ENCODE measurements at regions not wholly inside any gene's neighbourhood (a gene's known extent, or its start where the extent isn't known, plus 50 kb on each side); places are given as distances from the start of the nearest gene placed in this dataset.

DNA sequence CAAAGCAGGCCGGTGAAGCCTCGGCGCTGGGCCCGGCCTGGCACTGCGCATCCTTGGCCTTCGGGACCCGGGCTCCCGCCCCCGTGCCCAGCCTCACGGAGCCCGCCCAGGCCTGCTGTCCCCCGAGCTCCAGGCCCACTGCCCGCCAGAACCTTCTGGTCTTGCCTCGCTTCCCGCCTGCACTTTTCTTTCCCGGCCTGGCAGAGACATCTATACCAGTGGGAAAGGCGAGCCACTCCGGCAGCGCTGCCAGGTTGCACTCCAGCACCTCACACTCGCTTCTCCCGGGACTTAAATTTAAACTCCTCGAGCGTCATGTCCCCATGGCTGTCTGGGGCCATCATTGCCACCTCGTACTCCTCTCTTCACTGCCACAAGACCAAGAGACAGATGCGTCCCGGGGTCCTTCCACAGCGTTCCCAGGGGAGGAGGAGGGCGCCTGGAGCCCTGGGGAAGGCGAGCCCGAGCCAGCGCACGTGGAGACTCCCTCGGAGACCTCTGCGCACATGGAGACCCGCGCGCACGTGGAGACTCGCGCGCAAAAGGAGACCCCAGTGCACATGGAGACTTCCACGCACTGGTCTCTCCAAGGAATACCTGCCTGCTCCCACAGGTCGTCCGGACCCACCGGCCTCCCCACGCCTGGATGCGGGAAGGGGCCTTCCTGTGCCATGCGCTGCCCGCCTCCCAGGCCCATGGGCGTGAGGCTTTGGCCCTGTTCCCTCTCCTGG lies 253.1 kb upstream of the SALL3 start:
- in situ Hi-C loops (cut with HindIII; ENCODE audit: low sequenced_read_pairs) = no loop called here
- H3K4me3 ChIP-seq (ENCODE audit: low read depth, low read length) = no peak overlapping the region
- TF ChIP-seq, protein P1, sequence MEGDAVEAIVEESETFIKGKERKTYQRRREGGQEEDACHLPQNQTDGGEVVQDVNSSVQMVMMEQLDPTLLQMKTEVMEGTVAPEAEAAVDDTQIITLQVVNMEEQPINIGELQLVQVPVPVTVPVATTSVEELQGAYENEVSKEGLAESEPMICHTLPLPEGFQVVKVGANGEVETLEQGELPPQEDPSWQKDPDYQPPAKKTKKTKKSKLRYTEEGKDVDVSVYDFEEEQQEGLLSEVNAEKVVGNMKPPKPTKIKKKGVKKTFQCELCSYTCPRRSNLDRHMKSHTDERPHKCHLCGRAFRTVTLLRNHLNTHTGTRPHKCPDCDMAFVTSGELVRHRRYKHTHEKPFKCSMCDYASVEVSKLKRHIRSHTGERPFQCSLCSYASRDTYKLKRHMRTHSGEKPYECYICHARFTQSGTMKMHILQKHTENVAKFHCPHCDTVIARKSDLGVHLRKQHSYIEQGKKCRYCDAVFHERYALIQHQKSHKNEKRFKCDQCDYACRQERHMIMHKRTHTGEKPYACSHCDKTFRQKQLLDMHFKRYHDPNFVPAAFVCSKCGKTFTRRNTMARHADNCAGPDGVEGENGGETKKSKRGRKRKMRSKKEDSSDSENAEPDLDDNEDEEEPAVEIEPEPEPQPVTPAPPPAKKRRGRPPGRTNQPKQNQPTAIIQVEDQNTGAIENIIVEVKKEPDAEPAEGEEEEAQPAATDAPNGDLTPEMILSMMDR (IDR thresholded peaks at IDR 0.05; ENCODE audit: low read depth, low read length, missing control alignments) = no peak
- DNase-seq (ENCODE audit: low read depth) = no peak

DNA sequence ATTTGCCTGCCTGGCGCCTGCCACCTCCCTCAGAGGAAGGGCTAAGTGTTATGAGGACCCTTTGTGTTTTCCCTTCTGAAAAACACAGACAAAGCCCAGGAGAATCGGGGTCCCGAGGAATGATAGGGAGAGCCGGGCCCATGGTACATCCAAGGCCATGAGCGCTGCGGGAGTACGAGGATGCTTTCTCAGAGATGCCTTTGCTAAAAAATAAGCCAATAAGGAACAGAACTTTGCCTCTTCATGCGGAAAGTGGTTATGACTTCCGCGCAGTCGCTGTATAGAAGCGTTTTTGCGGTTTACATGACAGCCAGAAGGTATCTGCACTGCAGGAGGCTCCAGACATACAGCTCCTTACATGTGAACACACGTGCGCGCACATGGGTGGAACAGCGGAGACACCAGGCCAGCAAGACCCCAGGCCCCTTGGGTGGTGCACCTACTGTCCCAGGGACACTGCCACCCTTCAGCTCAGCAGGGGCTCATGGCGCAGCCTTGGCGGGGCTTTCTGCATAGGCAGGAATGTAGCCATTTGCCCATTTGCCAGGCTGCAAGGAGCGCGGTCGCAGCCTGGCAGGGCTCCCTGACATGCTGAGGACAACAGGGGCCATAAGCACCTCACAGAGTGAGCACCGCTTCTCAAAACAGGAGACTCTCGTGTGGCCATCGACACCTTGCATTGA lies 252.4 kb upstream of the SALL3 start:
- in situ Hi-C loops (cut with HindIII; ENCODE audit: low sequenced_read_pairs) = no loop called here
- TF ChIP-seq, protein P1 (IDR thresholded peaks at IDR 0.05; ENCODE audit: low read depth, low read length, missing control alignments) = no peak
- DNase-seq (ENCODE audit: low read depth) = no peak
- no peak overlapping the region for H3K4me3 ChIP-seq (ENCODE audit: low read depth, low read length)

DNA sequence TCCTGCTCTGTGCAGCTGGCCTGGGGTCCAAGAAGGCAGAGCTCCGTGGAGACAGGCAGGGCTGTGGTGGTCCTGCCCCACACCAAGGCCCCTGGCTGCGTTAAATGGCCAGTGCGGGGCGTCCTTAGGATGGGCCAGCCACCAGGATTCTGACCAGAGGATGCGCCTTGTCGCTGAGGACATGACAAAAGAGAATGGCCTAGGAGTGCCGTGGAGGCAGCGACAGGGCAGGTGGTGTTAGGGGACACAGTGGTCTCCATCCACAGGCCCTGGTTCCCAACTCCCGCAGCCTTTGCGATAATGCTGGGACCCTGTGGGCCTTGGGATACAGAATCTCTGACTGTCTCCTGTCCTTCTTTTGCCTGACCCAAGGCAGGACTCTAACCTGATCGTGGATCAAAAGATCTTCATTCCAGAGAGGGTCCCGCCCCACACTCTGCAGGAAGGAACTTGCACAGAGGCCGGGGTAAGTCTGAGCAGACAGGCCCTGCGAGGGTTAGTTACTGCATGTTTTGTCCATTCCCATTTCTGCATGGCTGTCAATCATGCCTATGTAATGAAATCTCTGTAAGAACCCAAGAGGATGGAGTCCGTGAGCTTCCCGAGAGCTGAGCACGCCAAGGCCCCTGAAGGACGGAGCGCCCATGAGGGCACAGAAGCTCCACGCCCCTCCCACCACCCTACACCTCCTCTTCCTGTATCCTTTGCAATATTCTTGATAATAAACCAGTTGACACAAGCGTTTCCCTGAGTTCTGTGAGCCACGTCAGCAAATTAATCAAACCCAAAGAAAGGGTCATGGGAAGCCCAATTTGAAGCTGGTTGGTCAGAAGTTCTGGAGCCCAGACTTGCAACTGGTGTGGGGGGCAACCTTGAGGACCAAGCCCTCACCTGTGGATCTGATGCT lies 251.5 kb upstream of the SALL3 start:
- TF ChIP-seq, protein P1 (IDR thresholded peaks at IDR 0.05; ENCODE audit: low read depth, low read length, missing control alignments) = no peak
- in situ Hi-C loops (cut with HindIII; ENCODE audit: low sequenced_read_pairs) = no loop called here
- H3K4me3 ChIP-seq (ENCODE audit: low read depth, low read length) = no peak overlapping the region
- no peak for DNase-seq (ENCODE audit: low read depth)

DNA sequence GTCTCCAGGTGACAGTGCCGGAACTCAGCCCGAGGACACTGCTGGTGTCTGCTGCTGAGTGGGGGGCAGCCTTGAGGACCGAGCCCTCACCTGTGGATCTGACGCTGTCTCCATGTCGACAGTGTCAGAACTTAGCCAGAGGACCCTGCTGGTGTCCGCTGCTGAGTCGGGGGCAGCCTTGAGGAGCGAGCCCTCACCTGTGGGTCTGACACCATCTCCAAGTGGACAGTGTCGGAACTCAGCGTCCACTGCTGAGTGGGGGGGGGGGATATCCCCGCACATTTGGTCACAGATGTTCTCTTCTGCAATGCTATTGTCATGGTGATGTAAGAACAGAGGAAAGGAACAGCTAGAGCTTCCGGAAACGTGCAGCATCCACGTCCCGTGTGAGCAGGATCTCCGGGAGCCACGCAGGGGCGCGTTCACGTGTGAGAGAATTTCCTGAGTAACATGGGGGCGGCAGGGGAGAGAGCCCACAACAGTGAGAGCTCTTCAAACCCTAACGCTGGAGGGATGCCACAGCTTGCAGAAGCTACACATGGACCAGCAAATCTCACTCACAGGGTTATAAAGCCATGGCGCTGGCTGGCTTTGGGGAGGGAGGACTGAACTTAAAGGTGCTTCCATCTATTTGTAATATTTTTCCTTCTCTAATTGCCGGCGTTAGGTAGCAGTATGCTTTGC lies 250.7 kb upstream of the SALL3 start:
- no peak overlapping the region for H3K4me3 ChIP-seq (ENCODE audit: low read depth, low read length)
- in situ Hi-C loops (cut with HindIII; ENCODE audit: low sequenced_read_pairs) = no loop called here
- DNase-seq (ENCODE audit: low read depth) = no peak
- TF ChIP-seq, protein P1 (IDR thresholded peaks at IDR 0.05; ENCODE audit: low read depth, low read length, missing control alignments) = no peak

DNA sequence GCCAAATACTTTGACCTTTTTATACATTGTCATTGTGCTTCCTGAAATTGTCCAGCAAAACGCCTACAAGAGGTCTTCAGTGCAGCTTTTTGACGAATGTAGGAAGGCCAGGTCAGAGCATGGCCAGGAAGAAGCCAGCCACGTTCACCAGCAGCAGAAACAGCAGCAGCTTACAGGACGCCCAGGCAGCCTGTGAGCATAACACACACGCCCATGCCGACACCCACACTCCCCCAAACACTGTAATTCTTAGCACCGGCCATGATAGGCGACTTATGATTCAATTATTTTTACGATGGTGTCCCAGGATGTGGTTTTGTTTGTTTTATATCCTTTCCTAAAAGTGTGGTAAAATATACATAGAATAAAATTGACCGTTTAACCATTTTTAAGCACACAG lies 249.1 kb upstream of the SALL3 start:
- H3K4me3 ChIP-seq (ENCODE audit: low read depth, low read length) = no peak overlapping the region
- TF ChIP-seq, protein P1 (IDR thresholded peaks at IDR 0.05; ENCODE audit: low read depth, low read length, missing control alignments) = no peak
- in situ Hi-C loops (cut with HindIII; ENCODE audit: low sequenced_read_pairs) = loop anchor here (5.0 kb wide), 1 partner anchor 88 kb away; no protein-coding TSS in a partner anchor
- DNase-seq (ENCODE audit: low read depth) = no peak

DNA sequence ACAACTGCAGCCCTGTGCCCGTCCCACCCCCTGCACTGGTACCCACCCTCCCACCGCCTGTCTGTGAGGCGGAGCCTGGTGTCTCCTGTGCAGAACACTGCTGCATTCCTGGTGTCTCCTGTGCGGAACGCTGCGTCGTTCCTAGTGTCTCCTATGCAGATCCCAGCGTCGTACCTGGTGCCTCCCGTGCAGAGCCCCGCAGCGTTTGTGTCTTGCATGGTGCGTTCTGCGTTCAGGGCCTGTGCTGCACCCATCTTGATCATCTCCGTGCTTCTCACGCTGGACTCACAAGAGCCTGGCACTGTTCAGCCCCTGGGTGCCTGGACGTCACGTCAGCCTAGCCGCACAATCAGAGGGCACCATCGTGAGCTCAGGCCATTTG lies 248.6 kb upstream of the SALL3 start:
- TF ChIP-seq, protein P1 (IDR thresholded peaks at IDR 0.05; ENCODE audit: low read depth, low read length, missing control alignments) = no peak
- no peak for DNase-seq (ENCODE audit: low read depth)
- in situ Hi-C loops (cut with HindIII; ENCODE audit: low sequenced_read_pairs) = loop anchor here (5.0 kb wide), 1 partner anchor 89 kb away; no protein-coding TSS in a partner anchor
- no peak overlapping the region for H3K4me3 ChIP-seq (ENCODE audit: low read depth, low read length)

All from astrocyte of the cerebellum (primary cell).